GM12864 (cell line): ENCODE measurements at regions not wholly inside any gene's neighbourhood (a gene's known extent, or its start where the extent isn't known, plus 50 kb on each side); places are given as distances from the start of the nearest gene placed in this dataset.

ENCODE experiments used
- DNase-seq: peaks from one replicate; pipeline ENCODE4 v3.0.0-alpha.2; 2011; ENCODE audit warnings: low read depth
- H3K4me3 ChIP-seq: 2 replicates; pipeline ENCODE4 v1.5.1; 2011; ENCODE audit warnings: mild to moderate bottlenecking, low read depth, low read length, control low read depth
- CTCF ChIP-seq: IDR thresholded peaks from 2 replicates; pipeline ENCODE4 v1.5.1; 2011; ENCODE audit warnings: low read depth, mild to moderate bottlenecking, moderate library complexity, low read length, control low read depth, inconsistent platforms; ENCODE audit errors: missing control alignments

- no peak for TF ChIP-seq CTCF
- DNase-seq: no peak
- no peak overlapping the region for H3K4me3 ChIP-seq
Measured at GRCh38 chr17:74049167-74049966, 154.1 kb upstream of the RPL38 start.

- DNase-seq: no peak
- no peak for TF ChIP-seq CTCF
- H3K4me3 ChIP-seq: no peak overlapping the region
Measured at GRCh38 chr17:74049967-74050458, 153.5 kb upstream of the RPL38 start.

GRCh38 chr17:74051348-74051747 lies 152.1 kb upstream of the RPL38 start:
- no peak for TF ChIP-seq CTCF
- no peak overlapping the region for H3K4me3 ChIP-seq
- no peak for DNase-seq

DNA sequence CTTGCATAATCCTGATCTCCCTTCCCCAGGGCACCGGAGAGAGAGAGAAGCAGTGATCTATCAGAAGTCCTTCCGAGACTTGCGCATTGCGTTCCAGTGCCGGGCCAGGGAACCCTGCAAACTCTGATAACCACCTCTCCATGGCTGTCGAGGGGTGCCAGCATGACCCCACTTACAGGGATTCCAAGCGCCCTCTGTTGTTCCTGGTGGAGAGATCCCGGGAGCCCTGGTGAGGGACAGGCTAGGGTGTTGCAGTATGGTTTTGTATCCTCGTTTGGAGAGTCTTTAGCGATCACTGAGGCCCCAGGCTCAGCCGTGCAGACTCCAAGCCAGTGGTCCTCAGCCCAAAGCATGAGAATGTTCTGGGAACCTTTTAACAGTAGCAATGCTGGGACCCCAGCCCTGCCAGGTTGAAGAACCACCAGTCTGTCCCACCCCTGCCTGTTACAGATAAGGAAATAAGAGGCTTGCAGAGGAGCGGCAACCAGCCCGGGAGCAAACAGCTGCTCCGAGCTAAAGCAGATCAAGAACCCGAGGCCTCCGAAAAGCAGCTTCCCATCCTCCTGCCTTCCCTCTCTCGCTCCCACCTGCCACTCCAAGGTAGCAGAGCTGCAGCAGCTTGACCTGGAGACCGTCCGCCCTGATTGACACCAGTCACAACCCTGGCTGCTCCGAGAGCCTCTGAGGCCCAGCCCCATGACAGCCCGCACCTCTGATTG lies 150.3 kb upstream of the RPL38 start:
- H3K4me3 ChIP-seq: no peak overlapping the region
- DNase-seq: no peak
- TF ChIP-seq CTCF: no peak

DNA sequence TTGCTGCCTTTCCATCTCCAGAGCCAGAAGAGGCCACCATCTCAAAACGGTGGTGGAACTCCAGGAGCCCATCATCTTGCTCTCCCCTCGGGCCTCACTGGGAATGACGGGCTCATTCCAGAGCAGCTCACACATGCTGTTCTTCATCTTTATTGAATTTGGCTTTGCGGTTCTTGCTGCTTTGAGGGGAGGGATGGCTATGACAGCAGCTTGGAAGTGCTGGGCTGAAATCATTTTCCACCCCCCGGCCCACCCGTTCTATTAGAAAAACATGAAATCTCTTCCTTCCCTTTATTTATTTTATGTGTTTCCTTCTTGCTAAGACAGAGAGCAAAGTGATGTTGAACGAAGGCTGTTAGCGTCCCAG lies 149.8 kb upstream of the RPL38 start:
- TF ChIP-seq CTCF: no peak
- no peak for DNase-seq
- H3K4me3 ChIP-seq: no peak overlapping the region

DNA sequence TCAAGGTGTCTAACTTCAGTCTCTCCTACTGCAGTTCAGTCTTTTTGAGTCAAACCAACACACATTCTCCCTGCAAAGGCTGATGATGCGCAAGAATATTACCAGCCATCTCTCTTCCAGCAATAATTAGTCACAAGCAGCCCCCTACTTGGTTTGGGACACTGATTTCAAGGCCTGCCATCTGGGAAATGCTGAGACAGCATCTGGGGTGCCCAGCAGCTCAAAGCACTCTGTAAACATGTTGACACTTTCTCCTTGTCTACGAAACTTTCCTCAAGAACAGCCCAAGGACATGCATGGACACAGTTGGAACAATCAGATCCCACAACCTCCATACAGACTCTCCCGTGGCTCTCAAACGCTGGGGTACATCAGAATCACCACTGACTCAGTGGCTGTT lies 149.2 kb upstream of the RPL38 start:
- no peak for DNase-seq
- TF ChIP-seq CTCF: no peak
- H3K4me3 ChIP-seq: no peak overlapping the region
